ENCODE measurements at regions not wholly inside any gene's neighbourhood (a gene's known extent, or its start where the extent isn't known, plus 50 kb on each side); places are given as distances from the start of the nearest gene placed in this dataset.
"Not testable (repeated sequence)": the region's sequence is repeated elsewhere in the genome, so short reads cannot be mapped to it uniquely, and the experiment has no call there.

DNA sequence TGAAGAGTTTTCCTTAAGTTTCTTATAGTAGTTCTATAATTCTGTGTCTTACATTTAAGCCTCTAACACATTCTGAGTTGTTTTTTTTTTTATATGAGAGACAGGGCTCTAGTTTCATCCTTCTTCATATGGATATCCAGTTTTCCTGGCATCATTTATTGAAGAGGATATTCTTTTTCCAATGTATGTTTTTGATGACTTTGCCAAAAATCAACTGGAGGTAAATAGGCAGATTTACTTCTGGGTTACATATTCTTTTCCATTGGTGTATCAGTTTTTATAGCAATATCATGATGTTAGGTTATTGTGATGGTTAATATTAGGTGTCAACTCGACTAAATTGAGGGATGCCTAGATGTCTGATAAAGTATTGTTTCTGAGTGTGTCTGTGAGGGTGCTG is 650.7 kb upstream of the GRID2 start:
- ChIA-PET POLR2A (no interaction called here), CTCF (no interaction called here)
- TF ChIP-seq, protein P1, sequence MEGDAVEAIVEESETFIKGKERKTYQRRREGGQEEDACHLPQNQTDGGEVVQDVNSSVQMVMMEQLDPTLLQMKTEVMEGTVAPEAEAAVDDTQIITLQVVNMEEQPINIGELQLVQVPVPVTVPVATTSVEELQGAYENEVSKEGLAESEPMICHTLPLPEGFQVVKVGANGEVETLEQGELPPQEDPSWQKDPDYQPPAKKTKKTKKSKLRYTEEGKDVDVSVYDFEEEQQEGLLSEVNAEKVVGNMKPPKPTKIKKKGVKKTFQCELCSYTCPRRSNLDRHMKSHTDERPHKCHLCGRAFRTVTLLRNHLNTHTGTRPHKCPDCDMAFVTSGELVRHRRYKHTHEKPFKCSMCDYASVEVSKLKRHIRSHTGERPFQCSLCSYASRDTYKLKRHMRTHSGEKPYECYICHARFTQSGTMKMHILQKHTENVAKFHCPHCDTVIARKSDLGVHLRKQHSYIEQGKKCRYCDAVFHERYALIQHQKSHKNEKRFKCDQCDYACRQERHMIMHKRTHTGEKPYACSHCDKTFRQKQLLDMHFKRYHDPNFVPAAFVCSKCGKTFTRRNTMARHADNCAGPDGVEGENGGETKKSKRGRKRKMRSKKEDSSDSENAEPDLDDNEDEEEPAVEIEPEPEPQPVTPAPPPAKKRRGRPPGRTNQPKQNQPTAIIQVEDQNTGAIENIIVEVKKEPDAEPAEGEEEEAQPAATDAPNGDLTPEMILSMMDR (IDR thresholded peaks at IDR 0.05; ENCODE audit: control extremely low read depth, extremely low read depth, low read depth, missing control alignments): no peak
- no peak for DNase-seq (ENCODE audit: extremely low spot score)

DNA sequence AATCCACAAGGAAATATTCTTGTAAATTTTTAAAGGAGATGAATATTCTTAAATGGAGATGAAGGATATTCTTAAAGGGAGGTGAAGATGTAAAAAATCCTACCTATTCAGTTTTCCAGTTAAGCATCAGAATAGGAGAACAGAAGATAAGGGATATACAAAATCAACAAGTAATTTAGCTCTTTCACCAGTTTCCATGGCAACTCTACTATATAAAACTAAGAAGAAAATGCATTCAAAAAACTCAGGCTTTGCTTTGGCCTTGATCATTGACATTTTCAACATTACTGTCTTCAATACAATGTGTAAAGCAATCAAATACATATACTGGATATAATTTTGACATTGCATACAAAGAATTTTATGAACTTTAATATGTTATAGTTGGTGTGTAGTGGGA is 622.7 kb upstream of the GRID2 start:
- TF ChIP-seq, protein P1 (IDR thresholded peaks at IDR 0.05; ENCODE audit: control extremely low read depth, extremely low read depth, low read depth, missing control alignments): no peak
- no peak for DNase-seq (ENCODE audit: extremely low spot score)
- ChIA-PET CTCF (no interaction called here), POLR2A (no interaction called here)

DNA sequence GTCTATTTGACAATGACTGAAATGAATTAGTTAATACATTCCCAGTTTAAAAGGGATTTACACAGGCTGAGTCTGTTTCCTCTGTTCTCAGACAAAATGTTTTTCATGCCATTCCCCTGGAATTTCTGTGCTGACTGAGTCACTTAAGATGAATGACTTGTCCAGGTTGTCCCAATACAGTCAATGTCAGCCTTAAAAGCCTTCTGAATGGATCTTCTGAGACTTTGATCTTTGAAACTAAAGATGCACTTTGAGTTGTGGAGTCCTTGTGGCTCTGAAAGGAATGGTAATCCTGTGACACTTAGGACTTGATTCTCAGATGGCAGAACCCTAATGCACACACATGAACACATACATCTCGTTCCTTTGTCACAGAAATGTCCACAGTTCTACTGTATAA is 622.2 kb upstream of the GRID2 start:
- POLR2A ChIA-PET: no interaction called here
- TF ChIP-seq, protein P1 (IDR thresholded peaks at IDR 0.05; ENCODE audit: control extremely low read depth, extremely low read depth, low read depth, missing control alignments): no peak
- no peak for DNase-seq (ENCODE audit: extremely low spot score)
- CTCF ChIA-PET: no interaction called here

DNA sequence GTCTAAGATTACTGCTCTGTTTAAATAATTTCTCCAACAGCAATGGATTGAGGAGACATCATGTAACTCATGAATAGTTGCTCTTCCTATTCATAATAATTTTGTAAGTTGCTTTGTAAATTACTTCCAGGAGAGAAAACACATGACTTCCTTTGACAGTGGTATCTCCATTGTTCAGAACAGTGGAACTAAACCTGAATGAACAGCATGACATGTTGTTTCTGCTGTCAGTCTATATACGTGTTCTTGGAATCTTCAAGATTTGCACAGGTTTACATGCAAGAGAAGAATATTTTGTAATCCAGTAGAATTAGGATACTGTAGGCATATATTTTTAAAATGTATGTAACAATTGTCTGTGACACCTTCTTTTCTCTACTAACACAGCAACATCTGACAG is 618.8 kb upstream of the GRID2 start:
- DNase-seq (ENCODE audit: extremely low spot score): no peak
- ChIA-PET POLR2A (no interaction called here), CTCF (interaction anchor here (0.8 kb wide), 1 partner anchor 10 kb away, joined by 3 read pairs; no protein-coding TSS in a partner anchor)
- TF ChIP-seq, protein P1 (IDR thresholded peaks at IDR 0.05; ENCODE audit: control extremely low read depth, extremely low read depth, low read depth, missing control alignments): no peak

DNA sequence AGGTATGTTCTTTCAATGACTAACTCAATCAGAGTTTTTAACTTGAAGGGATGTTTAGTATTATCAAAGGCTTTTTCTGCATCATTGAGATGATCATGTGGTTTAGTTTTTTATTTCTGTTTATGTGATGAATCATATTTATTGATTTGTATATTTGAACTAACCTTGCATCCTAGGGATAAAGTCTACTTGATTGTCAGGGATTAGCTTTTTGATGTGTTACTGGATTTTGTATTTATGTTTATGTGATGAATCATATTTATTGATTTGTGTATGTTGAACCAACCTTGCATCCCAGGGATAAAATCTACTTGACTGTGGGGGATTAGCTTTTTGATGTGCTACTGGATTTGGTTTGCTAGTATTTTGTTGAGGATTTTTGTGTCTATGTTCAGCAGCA is 615.4 kb upstream of the GRID2 start:
- TF ChIP-seq, protein P1 (IDR thresholded peaks at IDR 0.05; ENCODE audit: control extremely low read depth, extremely low read depth, low read depth, missing control alignments): no peak
- ChIA-PET POLR2A (no interaction called here), CTCF (no interaction called here)
- DNase-seq (ENCODE audit: extremely low spot score): no peak

DNA sequence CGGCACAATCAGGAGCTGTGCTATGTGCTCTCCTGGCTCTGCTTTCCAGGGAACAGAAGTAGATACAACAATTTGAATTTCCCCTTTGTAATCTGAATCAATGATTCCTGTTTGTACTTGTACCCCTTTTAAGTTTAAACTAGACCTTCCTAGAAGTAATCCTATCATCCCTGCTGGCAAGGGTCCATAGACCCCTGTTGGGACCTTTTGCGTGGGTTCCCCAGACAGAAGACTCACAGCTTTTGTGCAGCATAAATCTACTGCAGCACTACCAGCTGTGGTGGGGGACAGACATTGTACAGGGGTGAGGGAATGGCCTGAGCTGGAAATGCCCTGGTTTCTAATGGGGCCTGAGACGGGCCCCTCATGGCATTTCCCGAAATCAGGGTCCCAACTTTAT is 604.1 kb upstream of the GRID2 start:
- DNase-seq (ENCODE audit: extremely low spot score); POLR2A ChIA-PET: not testable (repeated sequence)
- CTCF ChIA-PET: interaction anchor here (1.1 to 1.2 kb wide), 2 partner anchors 22 to 56 kb away, joined by 3 read pairs; no protein-coding TSS in a partner anchor

DNA sequence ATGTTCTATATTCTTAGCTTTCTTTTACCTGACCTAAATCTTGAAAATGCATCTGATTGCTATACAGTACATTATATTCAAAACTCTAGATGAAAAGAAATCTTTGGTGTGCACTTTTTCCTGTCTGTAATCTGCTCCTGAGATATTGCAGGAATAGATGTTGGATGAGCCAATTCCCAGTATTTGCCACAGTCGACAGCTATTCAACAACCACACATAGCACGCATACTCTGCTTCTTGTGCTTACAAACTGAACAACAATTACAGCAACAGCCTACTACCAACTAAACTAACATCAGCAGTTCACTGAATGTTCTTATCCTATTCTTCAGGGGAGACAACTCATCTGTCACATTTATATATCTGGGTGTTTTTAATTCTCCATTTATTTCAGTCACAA is 573.9 kb upstream of the GRID2 start:
- TF ChIP-seq, protein P1 (IDR thresholded peaks at IDR 0.05; ENCODE audit: control extremely low read depth, extremely low read depth, low read depth, missing control alignments): no peak
- POLR2A ChIA-PET: no interaction called here
- CTCF ChIA-PET: interaction anchor here (1.3 kb wide), 1 partner anchor 21 kb away, joined by 3 read pairs; no protein-coding TSS in a partner anchor

More for the DNA sequence above, 573.9 kb upstream of the GRID2 start:
- no peak for DNase-seq (ENCODE audit: extremely low spot score)
